Endothelial cell of umbilical vein (primary cell): ENCODE measurements at regions not wholly inside any gene's neighbourhood (a gene's known extent, or its start where the extent isn't known, plus 50 kb on each side); places are given as distances from the start of the nearest gene placed in this dataset.

Experiments used
- CTCF ChIP-seq, 2 donors: IDR thresholded peaks; 1 replicate in 1 of 2; 2 replicates in 1 of 2; pipeline ENCODE4 v1.5.1; 2011; ENCODE audit warnings: low read length in 2 of 2, mild to moderate bottlenecking in 2 of 2, moderate library complexity in 2 of 2, control low read depth in 1 of 2, inconsistent platforms in 1 of 2, low read depth in 1 of 2; ENCODE audit not compliant: insufficient read depth in 1 of 2; ENCODE audit errors: extremely low read depth in 1 of 2
- EZH2 ChIP-seq: IDR thresholded peaks from 2 replicates; pipeline ENCODE4 v1.6.1; 2012; ENCODE audit warnings: borderline replicate concordance, low read depth, mild to moderate bottlenecking, moderate library complexity, low read length, inconsistent platforms; ENCODE audit not compliant: severe bottlenecking
- POLR2AphosphoS5 ChIP-seq: IDR thresholded peaks from 2 replicates; pipeline ENCODE4 v1.6.1; 2012; ENCODE audit warnings: low read depth, mild to moderate bottlenecking, control low read depth, low read length, moderate library complexity; ENCODE audit not compliant: insufficient read depth

GRCh38 chr14:48568688-48569087 is 893.3 kb upstream of the MDGA2 start:
- no peak for TF ChIP-seq CTCF (IDR thresholded peaks at IDR 0.05; ENCODE audit: extremely low read depth in 1 of 2, insufficient read depth in 1 of 2, low read depth in 1 of 2, low read length in 2 of 2)
- no peak for TF ChIP-seq POLR2AphosphoS5
- no peak for TF ChIP-seq EZH2
